GM12878 (cell line): ENCODE measurements at regions not wholly inside any gene's neighbourhood (a gene's known extent, or its start where the extent isn't known, plus 50 kb on each side); places are given as distances from the start of the nearest gene placed in this dataset.

Source experiments
- ATAC-seq: fragments of 200-7000 bp; cut with Tn5 transposase; 3 replicates; pipeline ENCODE4 v1.9.1; 2020; ENCODE audit warnings: mild to moderate bottlenecking, moderate library complexity
- BruUV-seq: library from RNA; stranded (reverse); fragments of 400-500 nt; replicated peaks from 2 replicates; lab custom pipeline; 2021; lab: Mats Ljungman, UMichigan
- CTCF ChIA-PET: fragments of 300-600 bp; sonication (Branson Sonifier 250); formaldehyde crosslinking; extraction: SDS; loops from one replicate; lab custom pipeline; 2021; ENCODE audit warnings: inconsistent platforms; lab: Yijun Ruan, JAX
- POLR2A ChIA-PET: fragments of 350-600 bp; formaldehyde crosslinking; extraction: SDS; loops from one replicate; lab custom pipeline; 2021; ENCODE audit warnings: inconsistent platforms; lab: Charles Lee
- RAD21 ChIA-PET: fragments of 300-600 bp; sonication (Branson Sonifier 250); formaldehyde crosslinking; loops from one replicate; lab custom pipeline; 2023; ENCODE audit warnings: antibody characterized with exemption; ENCODE audit not compliant: unreplicated experiment; lab: Charles Lee
- SMC1A ChIA-PET: fragments of 300-600 bp; sonication (Branson Sonifier 250); formaldehyde crosslinking; loops from one replicate; lab custom pipeline; 2023; ENCODE audit not compliant: unreplicated experiment, uncharacterized antibody; lab: Charles Lee
- DNase-seq: peaks from one replicate; pipeline ENCODE4 v3.0.0-alpha.2; 2011; ENCODE audit warnings: low read depth, low spot score
- FAIRE-seq: peaks from 3 replicates; lab custom pipeline; 2011; peaks lifted over from hg19 to GRCh38; lab: Jason Lieb, UNC
- H2AFZ ChIP-seq: 2 replicates; pipeline ENCODE4 v1.6.0; 2011; ENCODE audit warnings: low read depth, low read length, control low read depth; ENCODE audit not compliant: control insufficient read depth
- H3K27ac ChIP-seq: 2 replicates; pipeline ENCODE4 v1.5.1; 2011; ENCODE audit warnings: control low read depth; ENCODE audit not compliant: control insufficient read depth, insufficient read depth
- H3K27me3 ChIP-seq, 2 experiments: replicated peaks in 1 of 2; 2 replicates each; pipeline versions ENCODE4 v1.6.0 to v1.6.1; 2011; ENCODE audit warnings: low read length in 1 of 2; ENCODE audit not compliant: control insufficient read depth in 2 of 2, insufficient read depth in 2 of 2
- H3K36me3 ChIP-seq, 2 experiments: 2 replicates each; pipeline ENCODE4 v1.5.1; 2011; ENCODE audit warnings: low read length in 1 of 2; ENCODE audit not compliant: control insufficient read depth in 2 of 2, insufficient read depth in 2 of 2
- H3K4me1 ChIP-seq: 2 replicates; pipeline ENCODE4 v1.6.1; 2011; ENCODE audit warnings: mild to moderate bottlenecking, low read length, moderate library complexity, mixed read lengths; ENCODE audit not compliant: control insufficient read depth, insufficient read depth
- H3K4me2 ChIP-seq: 2 replicates; pipeline ENCODE4 v1.6.0; 2011; ENCODE audit warnings: control low read depth; ENCODE audit not compliant: control insufficient read depth, insufficient read depth
- H3K4me3 ChIP-seq: fragments of 200-600 bp; sonication (generic); 2 replicates; pipeline ENCODE4 v1.5.1; 2016
- H3K79me2 ChIP-seq: 2 replicates; pipeline ENCODE4 v1.6.0; 2011; ENCODE audit warnings: low read length; ENCODE audit not compliant: control insufficient read depth, insufficient read depth
- H3K9ac ChIP-seq: 2 replicates; pipeline ENCODE4 v1.8.0; 2011; ENCODE audit warnings: low read length, control low read depth, mixed read lengths; ENCODE audit not compliant: control insufficient read depth, insufficient read depth
- H3K9me3 ChIP-seq: replicated peaks from 3 replicates; pipeline ENCODE4 v1.5.1; 2011; ENCODE audit warnings: mild to moderate bottlenecking, low read length; ENCODE audit not compliant: control insufficient read depth, insufficient read depth
- H4K20me1 ChIP-seq: 2 replicates; pipeline ENCODE4 v1.6.0; 2011; ENCODE audit not compliant: control insufficient read depth, insufficient read depth
- FOXM1 ChIP-seq: IDR thresholded peaks from 2 replicates; pipeline ENCODE4 v1.6.1; 2012; ENCODE audit warnings: low read depth, mild to moderate bottlenecking, inconsistent platforms, low read length, moderate library complexity
- KDM1A ChIP-seq: fragments of 200-600 bp; sonication (generic); IDR thresholded peaks from 2 replicates; pipeline ENCODE4 v1.6.1; 2016; ENCODE audit warnings: borderline replicate concordance
- NR2C1 ChIP-seq: fragments of 450-650 bp; IDR thresholded peaks from 2 replicates; pipeline ENCODE4 v1.6.1; 2017; ENCODE audit warnings: antibody characterized with exemption, mild to moderate bottlenecking, moderate library complexity
- RAD21 ChIP-seq: IDR thresholded peaks from 2 replicates; pipeline ENCODE4 v1.6.1; 2011; ENCODE audit warnings: mild to moderate bottlenecking, low read depth, low read length, moderate library complexity; ENCODE audit not compliant: insufficient read depth
- SRF ChIP-seq, 2 experiments: IDR thresholded peaks; 2 replicates each; pipeline ENCODE4 v1.6.1; 2011; ENCODE audit warnings: low read depth in 2 of 2, low read length in 2 of 2, mild to moderate bottlenecking in 1 of 2, moderate library complexity in 1 of 2
- TCF3 ChIP-seq: IDR thresholded peaks from 2 replicates; pipeline ENCODE4 v1.6.1; 2012; ENCODE audit warnings: low read depth, mild to moderate bottlenecking, low read length, borderline replicate concordance; ENCODE audit not compliant: insufficient read depth
- ZBED1 ChIP-seq: IDR thresholded peaks from 2 replicates; pipeline ENCODE4 v1.6.1; 2016; ENCODE audit warnings: borderline replicate concordance
- WGBS: methylation state at CpG from one replicate; pipeline ENCODE4 v1.1.6; 2016; ENCODE audit warnings: low lambda C conversion rate; ENCODE audit not compliant: insufficient replicate concordance, insufficient coverage; ENCODE audit errors: missing lambda C conversion rate; 5-methylcytosine and 5-hydroxymethylcytosine counted together
- in situ Hi-C: fragments of 300-500 bp; cut with MboI; formaldehyde crosslinking; loops from 9 replicates; pipeline ENCODE4 v1.14.3; 2018; ENCODE audit warnings: mixed read lengths
- intact Hi-C: fragments of 100-400 bp; cut with micrococcal nuclease; formaldehyde crosslinking; loops from one replicate; pipeline ENCODE4 v1.14.2; 2022; ENCODE audit not compliant: unreplicated experiment
- TF ChIP-seq, protein P1 (sequence below): fragments of 450-650 bp; IDR thresholded peaks from 2 replicates; pipeline ENCODE4 v1.6.1; 2014; ENCODE audit warnings: mild to moderate bottlenecking

DNA sequence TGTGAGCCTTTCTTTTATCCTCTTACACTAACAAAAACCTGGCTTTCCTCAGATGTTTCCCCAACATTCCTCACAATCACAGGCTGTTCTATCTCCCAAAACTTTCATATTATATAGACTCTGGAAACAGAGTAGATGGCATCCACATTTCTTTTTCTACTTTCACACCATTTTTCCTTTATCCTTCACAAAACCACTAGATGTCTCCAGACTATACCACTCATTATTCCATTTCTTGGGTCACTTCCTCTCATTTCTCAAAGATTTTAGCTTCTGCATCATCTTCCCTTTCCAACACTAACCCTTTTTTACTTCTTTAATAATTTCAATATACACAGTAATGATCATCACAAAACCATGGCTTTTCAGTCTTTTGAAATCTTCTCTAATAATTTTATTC lies 286.0 kb upstream of the DEPDC1 start:
- no peak for ATAC-seq
- Histone ChIP-seq H3K4me2 (no peak overlapping the region), H2AFZ (no peak overlapping the region), H3K27me3 (no peaks in the 10 kb centered on the region), H3K9me3 (no peaks in the 10 kb centered on the region), H3K79me2 (no peaks in the 10 kb centered on the region), H3K9ac (no peak overlapping the region), H3K4me1 (no peaks in the 10 kb centered on the region), H3K4me3 (no peak overlapping the region), H4K20me1 (no peaks in the 10 kb centered on the region), H3K27ac (no peak overlapping the region), H3K36me3 (no peaks in the 10 kb centered on the region)
- no peak for FAIRE-seq
- SMC1A ChIA-PET = no interaction called here
- CTCF ChIA-PET = no interaction called here
- POLR2A ChIA-PET = no interaction called here
- BruUV-seq = no TSS peak
- no peak for DNase-seq
- intact Hi-C loops (no loop called here), in situ Hi-C loops (no loop called here)
- RAD21 ChIA-PET = no interaction called here
- TF ChIP-seq RAD21 = 0 out of 2 replicates have a peak, but pooled peaks have one; percentile 4
- TF ChIP-seq, protein P1, sequence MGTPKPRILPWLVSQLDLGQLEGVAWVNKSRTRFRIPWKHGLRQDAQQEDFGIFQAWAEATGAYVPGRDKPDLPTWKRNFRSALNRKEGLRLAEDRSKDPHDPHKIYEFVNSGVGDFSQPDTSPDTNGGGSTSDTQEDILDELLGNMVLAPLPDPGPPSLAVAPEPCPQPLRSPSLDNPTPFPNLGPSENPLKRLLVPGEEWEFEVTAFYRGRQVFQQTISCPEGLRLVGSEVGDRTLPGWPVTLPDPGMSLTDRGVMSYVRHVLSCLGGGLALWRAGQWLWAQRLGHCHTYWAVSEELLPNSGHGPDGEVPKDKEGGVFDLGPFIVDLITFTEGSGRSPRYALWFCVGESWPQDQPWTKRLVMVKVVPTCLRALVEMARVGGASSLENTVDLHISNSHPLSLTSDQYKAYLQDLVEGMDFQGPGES = no peak

GRCh38 chr1:68785328-68785727 lies 288.4 kb upstream of the DEPDC1 start:
- ChIA-PET RAD21 (interaction anchor here (0.7 kb wide), 1 partner anchor 911 kb away, joined by 3 read pairs; no protein-coding TSS in a partner anchor), POLR2A (no interaction called here), SMC1A (no interaction called here), CTCF (no interaction called here)
- BruUV-seq = no TSS peak
- Histone ChIP-seq H3K79me2 (no peaks in the 10 kb centered on the region), H4K20me1 (no peaks in the 10 kb centered on the region), H3K27me3 (no peaks in the 10 kb centered on the region), H3K27ac (no peak overlapping the region), H3K9ac (no peak overlapping the region), H3K4me3 (no peak overlapping the region), H3K4me2 (no peak overlapping the region), H3K36me3 (no peaks in the 10 kb centered on the region), H3K4me1 (no peaks in the 10 kb centered on the region), H3K9me3 (no peaks in the 10 kb centered on the region), H2AFZ (no peak overlapping the region)
- FAIRE-seq (no peak), ATAC-seq (no peak), DNase-seq (no peak)
- in situ Hi-C loops = no loop called here
- WGBS = 20% methylated on average over 2 of the region's 2 CpGs
- TF ChIP-seq NR2C1 = no peak
- no peak for TF ChIP-seq TCF3
- TF ChIP-seq SRF (IDR thresholded peaks at IDR 0.05; ENCODE audit: low read depth in 2 of 2, low read length in 2 of 2) = no peak
- TF ChIP-seq ZBED1 = no peak
- no peak for TF ChIP-seq KDM1A
- no peak for TF ChIP-seq FOXM1
- TF ChIP-seq, all 136 proteins: peak for 0
- intact Hi-C loops = no loop called here
